Kidney epithelial cell (primary cell): ENCODE measurements at regions not wholly inside any gene's neighbourhood (a gene's known extent, or its start where the extent isn't known, plus 50 kb on each side); places are given as distances from the start of the nearest gene placed in this dataset.
"Not testable (repeated sequence)": the region's sequence is repeated elsewhere in the genome, so short reads cannot be mapped to it uniquely, and the experiment has no call there.

ENCODE experiments used
- DNase-seq: peaks from one replicate; pipeline ENCODE4 v3.0.0-alpha.2; 2010; ENCODE audit warnings: low read depth
- H3K27me3 ChIP-seq: 2 replicates; pipeline ENCODE4 v1.6.0; 2011; ENCODE audit warnings: low read length; ENCODE audit not compliant: control insufficient read depth, insufficient read depth
- H3K36me3 ChIP-seq: 2 replicates; pipeline ENCODE4 v1.5.1; 2011; ENCODE audit warnings: low read length; ENCODE audit not compliant: control insufficient read depth, insufficient read depth
- H3K4me3 ChIP-seq: 2 replicates; pipeline ENCODE4 v1.5.1; 2011; ENCODE audit warnings: low read depth, mild to moderate bottlenecking, control low read depth, low read length
- CTCF ChIP-seq: IDR thresholded peaks from 2 replicates; pipeline ENCODE4 v1.5.1; 2011; ENCODE audit warnings: mild to moderate bottlenecking, moderate library complexity, low read length, control low read depth, inconsistent platforms; ENCODE audit not compliant: insufficient read depth, poor library complexity, severe bottlenecking

GRCh38 chr14:30389877-30390385 lies 169.0 kb upstream of the G2E3 start:
- DNase-seq: no peak
- Histone ChIP-seq H3K4me3 (no peak overlapping the region), H3K27me3 (no peaks in the 10 kb centered on the region), H3K36me3 (no peaks in the 10 kb centered on the region)
- TF ChIP-seq CTCF: no peak

- no peak for TF ChIP-seq CTCF
Observed at GRCh38 chr14:30395065-30395464, 163.9 kb upstream of the G2E3 start.

GRCh38 chr14:30402846-30403245 lies 156.1 kb upstream of the G2E3 start:
- no peak for TF ChIP-seq CTCF
- Histone ChIP-seq H3K36me3 (no peaks in the 10 kb centered on the region), H3K4me3 (no peak overlapping the region), H3K27me3 (no peaks in the 10 kb centered on the region)
- DNase-seq: no peak

More at GRCh38 chr14:30395065-30395464, 163.9 kb upstream of the G2E3 start:
- no peaks in the 10 kb centered on the region for H3K27me3 ChIP-seq
- DNase-seq: no peak
- no peak overlapping the region for H3K4me3 ChIP-seq
- no peaks in the 10 kb centered on the region for H3K36me3 ChIP-seq

GRCh38 chr14:30403791-30404190 lies 155.2 kb upstream of the G2E3 start:
- Histone ChIP-seq H3K36me3 (no peaks in the 10 kb centered on the region), H3K27me3 (no peaks in the 10 kb centered on the region), H3K4me3 (no peak overlapping the region)
- DNase-seq: no peak
- no peak for TF ChIP-seq CTCF

GRCh38 chr14:30409508-30410015 lies 149.4 kb upstream of the G2E3 start:
- not testable (repeated sequence) for H3K36me3 ChIP-seq, H3K4me3 ChIP-seq, H3K27me3 ChIP-seq, DNase-seq

GRCh38 chr14:30410986-30411385 lies 148.0 kb upstream of the G2E3 start:
- no peak overlapping the region for H3K4me3 ChIP-seq
- H3K36me3 ChIP-seq: no peaks in the 10 kb centered on the region
- H3K27me3 ChIP-seq: no peaks in the 10 kb centered on the region
- DNase-seq: no peak
- TF ChIP-seq CTCF: no peak

GRCh38 chr14:30413184-30413583 lies 145.8 kb upstream of the G2E3 start:
- not testable (repeated sequence) for H3K4me3 ChIP-seq, H3K36me3 ChIP-seq, DNase-seq, H3K27me3 ChIP-seq
